Fibroblast of the aortic adventitia (primary cell): ENCODE measurements at regions not wholly inside any gene's neighbourhood (a gene's known extent, or its start where the extent isn't known, plus 50 kb on each side); places are given as distances from the start of the nearest gene placed in this dataset.

Experiments
- DNase-seq: peaks from one replicate; pipeline ENCODE4 v3.0.0-alpha.2; 2010; ENCODE audit warnings: low read depth
- H3K4me3 ChIP-seq: 2 replicates; pipeline ENCODE4 v1.5.1; 2011; ENCODE audit warnings: low read depth, mild to moderate bottlenecking, control low read depth, low read length, moderate library complexity
- CTCF ChIP-seq: IDR thresholded peaks from 2 replicates; pipeline ENCODE4 v1.5.1; 2011; ENCODE audit warnings: mild to moderate bottlenecking, low read length, control low read depth, inconsistent platforms; ENCODE audit not compliant: insufficient read depth

GRCh38 chr15:81940467-81941451, 105.1 kb downstream of the MEX3B start:
- no peak overlapping the region for H3K4me3 ChIP-seq
- no peak for TF ChIP-seq CTCF
- peak; percentile 25 for DNase-seq

DNA sequence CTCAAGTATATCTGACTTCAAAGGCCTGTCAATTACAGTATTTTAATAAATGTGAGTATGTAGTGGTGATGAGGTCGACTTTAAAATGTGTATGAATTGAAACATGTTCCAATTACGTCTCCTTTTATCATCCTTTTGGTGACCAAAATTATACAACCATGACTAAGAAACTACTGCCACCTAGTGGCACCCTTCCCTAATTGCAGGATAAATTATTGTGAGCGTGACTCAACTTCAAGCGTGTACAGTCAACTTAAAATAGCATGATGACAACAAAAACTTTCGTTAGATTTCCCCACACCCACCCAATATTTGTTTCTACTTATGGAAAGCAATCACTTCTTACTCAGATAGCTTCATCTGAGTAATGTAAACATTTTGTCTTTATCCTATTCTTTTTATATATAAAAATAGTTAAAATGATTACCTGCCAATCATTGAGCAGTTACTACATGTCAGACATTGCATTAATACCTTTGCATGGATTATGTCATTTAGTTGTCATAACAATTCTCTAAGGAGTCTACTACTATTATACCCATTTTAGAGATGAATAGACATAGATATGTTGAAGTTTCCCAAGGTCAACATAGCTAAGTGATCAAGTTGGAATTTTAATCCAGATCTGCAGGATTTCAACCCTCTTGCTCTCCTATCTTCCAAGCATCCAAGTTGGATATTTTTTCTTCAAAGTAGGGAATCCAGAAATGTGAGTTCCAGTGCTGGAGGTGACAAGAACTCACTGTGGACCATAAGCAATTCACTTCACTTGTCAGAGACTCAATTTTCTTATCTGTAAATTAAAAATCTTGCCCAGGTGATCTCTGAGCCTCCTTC, 106.0 kb downstream of the MEX3B start:
- TF ChIP-seq CTCF: peak; percentile 54
- peak; percentile 34 for DNase-seq
- H3K4me3 ChIP-seq: no peak overlapping the region

GRCh38 chr15:81937189-81937588, 108.6 kb downstream of the MEX3B start:
- no peak for DNase-seq
- TF ChIP-seq CTCF: no peak

DNA sequence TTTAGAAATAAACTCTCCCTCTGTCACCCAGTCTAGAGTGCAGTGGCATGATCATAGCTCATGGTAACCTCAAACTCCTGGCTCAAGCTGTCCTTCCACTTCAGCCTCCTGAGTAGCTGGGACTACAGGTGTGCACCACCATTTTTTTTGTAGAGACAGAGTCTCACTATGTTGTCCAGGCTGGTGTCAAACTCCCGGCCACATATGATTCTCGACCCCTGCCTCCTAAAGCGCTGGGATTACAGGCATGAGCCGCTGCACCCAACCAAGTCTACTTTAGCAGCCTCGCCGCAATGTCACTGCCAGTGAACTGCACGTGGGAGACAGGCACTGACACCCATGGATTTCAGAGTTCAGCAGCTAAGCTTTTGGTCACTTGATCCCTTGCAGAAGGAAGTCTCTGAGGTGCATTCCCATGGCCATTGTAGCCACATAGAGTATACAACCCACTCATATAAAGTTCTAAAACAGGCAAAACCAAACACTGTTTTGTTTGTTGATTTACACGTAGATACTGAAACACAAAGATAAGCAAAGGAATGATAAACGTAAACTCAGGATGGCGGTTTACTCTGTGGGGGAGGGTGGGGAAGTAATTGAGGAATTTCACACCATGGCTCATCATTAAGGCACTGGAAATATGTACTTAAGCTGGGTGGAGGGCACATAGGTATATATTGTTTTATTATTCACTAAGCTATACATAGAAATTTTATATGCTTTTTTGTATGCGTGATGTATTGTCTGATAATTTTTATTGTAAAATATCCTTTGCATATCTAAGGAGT, 115.0 kb downstream of the MEX3B start:
- TF ChIP-seq CTCF: no peak
- no peak overlapping the region for H3K4me3 ChIP-seq
- DNase-seq: no peak

More at GRCh38 chr15:81937189-81937588, 108.6 kb downstream of the MEX3B start:
- H3K4me3 ChIP-seq: no peak overlapping the region

- no peak overlapping the region for H3K4me3 ChIP-seq
- no peak for TF ChIP-seq CTCF
- DNase-seq: no peak
These were observed 116.3 kb downstream of the MEX3B start for GRCh38 chr15:81929557-81929956.

DNA sequence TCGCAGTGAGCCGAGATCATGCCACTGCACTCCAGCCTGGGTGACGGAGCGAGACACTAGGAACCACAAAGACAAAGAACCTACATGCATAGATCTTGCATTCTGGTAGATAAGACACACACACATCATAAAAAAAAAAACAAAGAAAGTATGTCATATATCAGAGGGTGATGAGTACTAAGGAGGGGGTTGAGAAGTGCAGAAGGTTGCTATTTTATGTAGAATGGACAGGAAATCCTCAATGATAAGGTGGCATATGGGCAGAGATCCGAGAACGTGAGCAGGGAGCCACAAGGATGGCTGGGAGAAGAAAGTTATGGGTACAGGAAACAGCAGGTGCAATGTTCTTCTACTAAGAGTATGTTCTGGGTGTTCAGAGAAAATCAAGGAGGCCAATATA, 118.8 kb downstream of the MEX3B start:
- DNase-seq: no peak
- TF ChIP-seq CTCF: no peak
- no peak overlapping the region for H3K4me3 ChIP-seq
